HepG2 (cell line): ENCODE measurements at regions not wholly inside any gene's neighbourhood (a gene's known extent, or its start where the extent isn't known, plus 50 kb on each side); places are given as distances from the start of the nearest gene placed in this dataset.

Experiments
- ARID5B ChIP-seq: IDR thresholded peaks from 2 replicates; pipeline ENCODE4 v1.4.0; 2020; ENCODE audit warnings: mild to moderate bottlenecking, missing genetic modification reagents
- ATF1 ChIP-seq: IDR thresholded peaks from 2 replicates; pipeline ENCODE4 v1.6.1; 2016; ENCODE audit warnings: mild to moderate bottlenecking, control low read depth
- NFKB2 ChIP-seq: sonication (generic); formaldehyde crosslinking; IDR thresholded peaks from 2 replicates; pipeline ENCODE4 v1.4.0; 2020; ENCODE audit warnings: missing genetic modification reagents, borderline replicate concordance
- SP1 ChIP-seq, 2 experiments: fragments of 450-650 bp in 1 of 2; sonication (generic) in 1 of 2; formaldehyde crosslinking in 1 of 2; IDR thresholded peaks; 2 replicates each; pipeline versions ENCODE4 v1.4.0 to v1.6.1; 2016 to 2020; ENCODE audit warnings: missing genetic modification reagents in 1 of 2
- ZNF83 ChIP-seq: sonication (generic); formaldehyde crosslinking; IDR thresholded peaks from 2 replicates; pipeline ENCODE4 v1.4.0; 2020; ENCODE audit warnings: missing genetic modification reagents, mild to moderate bottlenecking, borderline replicate concordance
- TF ChIP-seq, protein P1 (sequence below): IDR thresholded peaks from 2 replicates; pipeline ENCODE4 v1.6.1; 2016
- TF ChIP-seq, protein P2 (sequence below): sonication (generic); formaldehyde crosslinking; IDR thresholded peaks from 2 replicates; pipeline ENCODE4 v1.8.0; 2022; ENCODE audit warnings: mild to moderate bottlenecking, missing genetic modification reagents, moderate library complexity

- TF ChIP-seq SP1 (IDR thresholded peaks at IDR 0.05) = no peak
- TF ChIP-seq SP1 (CRISPR knock-in tag; IDR thresholded peaks at IDR 0.05) = no peak
- TF ChIP-seq, protein P1, sequence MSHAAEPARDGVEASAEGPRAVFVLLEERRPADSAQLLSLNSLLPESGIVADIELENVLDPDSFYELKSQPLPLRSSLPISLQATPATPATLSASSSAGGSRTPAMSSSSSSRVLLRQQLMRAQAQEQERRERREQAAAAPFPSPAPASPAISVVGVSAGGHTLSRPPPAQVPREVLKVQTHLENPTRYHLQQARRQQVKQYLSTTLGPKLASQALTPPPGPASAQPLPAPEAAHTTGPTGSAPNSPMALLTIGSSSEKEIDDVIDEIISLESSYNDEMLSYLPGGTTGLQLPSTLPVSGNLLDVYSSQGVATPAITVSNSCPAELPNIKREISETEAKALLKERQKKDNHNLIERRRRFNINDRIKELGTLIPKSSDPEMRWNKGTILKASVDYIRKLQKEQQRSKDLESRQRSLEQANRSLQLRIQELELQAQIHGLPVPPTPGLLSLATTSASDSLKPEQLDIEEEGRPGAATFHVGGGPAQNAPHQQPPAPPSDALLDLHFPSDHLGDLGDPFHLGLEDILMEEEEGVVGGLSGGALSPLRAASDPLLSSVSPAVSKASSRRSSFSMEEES (CRISPR knock-in tag) = no peak
- no peak for TF ChIP-seq NFKB2 (CRISPR knock-in tag)
- TF ChIP-seq ZNF83 (CRISPR knock-in tag) = no peak
- TF ChIP-seq ATF1 (CRISPR knock-in tag) = no peak
- no peak for TF ChIP-seq ARID5B (CRISPR knock-in tag)
- TF ChIP-seq, protein P2, sequence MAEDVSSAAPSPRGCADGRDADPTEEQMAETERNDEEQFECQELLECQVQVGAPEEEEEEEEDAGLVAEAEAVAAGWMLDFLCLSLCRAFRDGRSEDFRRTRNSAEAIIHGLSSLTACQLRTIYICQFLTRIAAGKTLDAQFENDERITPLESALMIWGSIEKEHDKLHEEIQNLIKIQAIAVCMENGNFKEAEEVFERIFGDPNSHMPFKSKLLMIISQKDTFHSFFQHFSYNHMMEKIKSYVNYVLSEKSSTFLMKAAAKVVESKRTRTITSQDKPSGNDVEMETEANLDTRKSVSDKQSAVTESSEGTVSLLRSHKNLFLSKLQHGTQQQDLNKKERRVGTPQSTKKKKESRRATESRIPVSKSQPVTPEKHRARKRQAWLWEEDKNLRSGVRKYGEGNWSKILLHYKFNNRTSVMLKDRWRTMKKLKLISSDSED (CRISPR knock-in tag) = no peak
Measured at GRCh38 chr2:48826986-48827385, 71.5 kb upstream of the LHCGR start (continued).
